Astrocyte (in vitro differentiated cells and primary cell): ENCODE measurements at regions not wholly inside any gene's neighbourhood (a gene's known extent, or its start where the extent isn't known, plus 50 kb on each side); places are given as distances from the start of the nearest gene placed in this dataset.
A peak's percentile ranks its signal among the peaks of the same experiment; 100 is the strongest.

ENCODE experiments used
- DNase-seq: peaks from one replicate; pipeline ENCODE4 v3.0.0-alpha.2; 2010; ENCODE audit warnings: low read depth
- FAIRE-seq: peaks from 2 replicates; lab custom pipeline; 2011; peaks lifted over from hg19 to GRCh38; lab: Jason Lieb, UNC
- H2AFZ ChIP-seq: 2 replicates; pipeline ENCODE4 v1.6.0; 2012; ENCODE audit warnings: low read depth, low read length, inconsistent platforms
- H3K27ac ChIP-seq: 2 replicates; pipeline ENCODE4 v1.5.1; 2011; ENCODE audit warnings: low read depth, low read length, inconsistent platforms
- H3K27me3 ChIP-seq: 2 replicates; pipeline ENCODE4 v1.6.0; 2011; ENCODE audit warnings: low read length, inconsistent platforms; ENCODE audit not compliant: insufficient read depth
- H3K36me3 ChIP-seq: 2 replicates; pipeline ENCODE4 v1.5.1; 2011; ENCODE audit warnings: low read length, inconsistent platforms; ENCODE audit not compliant: insufficient read depth
- H3K4me1 ChIP-seq: 2 replicates; pipeline ENCODE4 v1.5.1; 2011; ENCODE audit warnings: low read length, inconsistent platforms; ENCODE audit not compliant: insufficient read depth
- H3K4me2 ChIP-seq: 2 replicates; pipeline ENCODE4 v1.6.0; 2012; ENCODE audit warnings: low read length, inconsistent platforms
- H3K4me3 ChIP-seq: 2 replicates; pipeline ENCODE4 v1.5.1; 2011; ENCODE audit warnings: low read depth, mild to moderate bottlenecking, low read length, inconsistent platforms; ENCODE audit not compliant: insufficient read depth
- H3K79me2 ChIP-seq: 2 replicates; pipeline ENCODE4 v1.6.0; 2012; ENCODE audit warnings: mild to moderate bottlenecking, low read length, inconsistent platforms; ENCODE audit not compliant: insufficient read depth
- H3K9ac ChIP-seq: 2 replicates; pipeline ENCODE4 v1.6.0; 2012; ENCODE audit warnings: mild to moderate bottlenecking, low read length, inconsistent platforms
- H3K9me3 ChIP-seq: 2 replicates; pipeline ENCODE4 v1.5.1; 2012; ENCODE audit warnings: low read depth, mild to moderate bottlenecking, low read length, inconsistent platforms; ENCODE audit not compliant: insufficient read depth
- H4K20me1 ChIP-seq: 2 replicates; pipeline ENCODE4 v1.6.0; 2012; ENCODE audit warnings: low read length, inconsistent platforms; ENCODE audit not compliant: insufficient read depth
- H3K27ac Mint-ChIP-seq: one replicate; pipeline ENCODE4 v1.8.0; 2021; ENCODE audit warnings: mild to moderate bottlenecking, mixed read lengths; ENCODE audit not compliant: unreplicated experiment
- H3K27me3 Mint-ChIP-seq: one replicate; pipeline ENCODE4 v1.8.0; 2021; ENCODE audit warnings: low read depth, mixed read lengths; ENCODE audit not compliant: unreplicated experiment
- H3K36me3 Mint-ChIP-seq: one replicate; pipeline ENCODE4 v1.8.0; 2021; ENCODE audit warnings: low read depth, mixed read lengths; ENCODE audit not compliant: unreplicated experiment
- H3K4me1 Mint-ChIP-seq: one replicate; pipeline ENCODE4 v1.8.0; 2021; ENCODE audit warnings: low read depth, mixed read lengths; ENCODE audit not compliant: unreplicated experiment
- H3K4me3 Mint-ChIP-seq: one replicate; pipeline ENCODE4 v1.8.0; 2021; ENCODE audit warnings: mild to moderate bottlenecking, moderate library complexity, mixed read lengths; ENCODE audit not compliant: unreplicated experiment
- H3K9me3 Mint-ChIP-seq: one replicate; pipeline ENCODE4 v1.8.0; 2021; ENCODE audit warnings: mild to moderate bottlenecking, mixed read lengths; ENCODE audit not compliant: unreplicated experiment
- EZH2 ChIP-seq: IDR thresholded peaks from 2 replicates; pipeline ENCODE4 v1.6.1; 2012; ENCODE audit warnings: mild to moderate bottlenecking, low read length, inconsistent platforms; ENCODE audit not compliant: insufficient read depth
- TF ChIP-seq, protein P1 (sequence below): IDR thresholded peaks from 2 replicates; pipeline ENCODE4 v1.5.1; 2011; ENCODE audit warnings: low read depth, mild to moderate bottlenecking, inconsistent platforms, low read length, moderate library complexity; ENCODE audit not compliant: insufficient read depth

DNA sequence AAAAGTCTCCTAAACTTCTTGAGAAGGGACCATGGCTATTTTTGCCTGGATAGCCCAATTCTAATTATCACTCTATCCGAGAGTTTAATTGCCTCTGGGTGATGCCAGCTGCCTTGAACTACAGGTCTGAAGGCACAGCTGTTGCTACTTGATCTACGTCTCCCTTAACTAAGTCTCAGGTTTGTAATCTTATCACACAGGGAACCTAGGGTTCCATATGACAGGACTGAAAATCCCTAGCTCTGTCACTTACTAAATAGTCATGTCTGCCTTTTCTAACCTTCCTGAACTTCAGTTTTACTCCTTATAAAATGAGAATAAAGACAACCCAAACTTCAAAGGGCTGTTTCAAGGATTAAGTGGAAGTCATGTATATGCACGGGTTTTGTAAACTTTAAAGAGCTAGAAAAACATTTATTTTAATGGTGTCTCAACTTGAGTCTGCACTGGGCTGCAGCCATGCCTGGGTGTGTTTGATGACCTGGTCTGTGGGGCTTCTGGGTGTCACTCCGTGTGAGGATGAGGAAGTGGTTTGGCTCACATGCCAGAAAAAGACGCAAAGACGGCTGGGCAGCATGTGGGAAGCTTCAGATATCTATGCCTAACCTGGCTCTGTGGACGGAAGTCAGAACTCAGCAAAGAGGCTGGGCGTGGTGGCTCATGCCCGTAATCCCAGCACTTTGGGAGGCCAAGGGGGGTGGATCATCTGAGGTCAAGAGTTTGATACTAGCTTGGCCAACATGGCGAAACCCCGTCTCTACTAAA, 129.3 kb upstream of the SLC44A1 start:
- no peak for TF ChIP-seq EZH2
- TF ChIP-seq, protein P1, sequence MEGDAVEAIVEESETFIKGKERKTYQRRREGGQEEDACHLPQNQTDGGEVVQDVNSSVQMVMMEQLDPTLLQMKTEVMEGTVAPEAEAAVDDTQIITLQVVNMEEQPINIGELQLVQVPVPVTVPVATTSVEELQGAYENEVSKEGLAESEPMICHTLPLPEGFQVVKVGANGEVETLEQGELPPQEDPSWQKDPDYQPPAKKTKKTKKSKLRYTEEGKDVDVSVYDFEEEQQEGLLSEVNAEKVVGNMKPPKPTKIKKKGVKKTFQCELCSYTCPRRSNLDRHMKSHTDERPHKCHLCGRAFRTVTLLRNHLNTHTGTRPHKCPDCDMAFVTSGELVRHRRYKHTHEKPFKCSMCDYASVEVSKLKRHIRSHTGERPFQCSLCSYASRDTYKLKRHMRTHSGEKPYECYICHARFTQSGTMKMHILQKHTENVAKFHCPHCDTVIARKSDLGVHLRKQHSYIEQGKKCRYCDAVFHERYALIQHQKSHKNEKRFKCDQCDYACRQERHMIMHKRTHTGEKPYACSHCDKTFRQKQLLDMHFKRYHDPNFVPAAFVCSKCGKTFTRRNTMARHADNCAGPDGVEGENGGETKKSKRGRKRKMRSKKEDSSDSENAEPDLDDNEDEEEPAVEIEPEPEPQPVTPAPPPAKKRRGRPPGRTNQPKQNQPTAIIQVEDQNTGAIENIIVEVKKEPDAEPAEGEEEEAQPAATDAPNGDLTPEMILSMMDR: no peak
- no peaks in the 10 kb centered on the region for H3K27me3 ChIP-seq
- H3K9ac ChIP-seq: no peak overlapping the region
- H3K27ac Mint-ChIP-seq: no peak overlapping the region
- peaks cover 5% of the 10 kb centered on the region for H3K27me3 Mint-ChIP-seq
- no peak for FAIRE-seq
- H3K27ac ChIP-seq: no peak overlapping the region
- H3K4me2 ChIP-seq: peak overlapping the region; percentile 2
- peaks cover 12% of the 10 kb centered on the region for H3K4me1 Mint-ChIP-seq
- H3K9me3 ChIP-seq: no peaks in the 10 kb centered on the region
- H4K20me1 ChIP-seq: no peaks in the 10 kb centered on the region
- no peaks in the 10 kb centered on the region for H3K4me1 ChIP-seq
- peak overlapping the region; percentile 54 for H2AFZ ChIP-seq
- DNase-seq: peak; percentile 40
- no peaks in the 10 kb centered on the region for H3K9me3 Mint-ChIP-seq
- H3K4me3 Mint-ChIP-seq: no peak overlapping the region
- no peak overlapping the region for H3K4me3 ChIP-seq
- no peaks in the 10 kb centered on the region for H3K36me3 ChIP-seq
- H3K79me2 ChIP-seq: no peaks in the 10 kb centered on the region
- no peaks in the 10 kb centered on the region for H3K36me3 Mint-ChIP-seq

DNA sequence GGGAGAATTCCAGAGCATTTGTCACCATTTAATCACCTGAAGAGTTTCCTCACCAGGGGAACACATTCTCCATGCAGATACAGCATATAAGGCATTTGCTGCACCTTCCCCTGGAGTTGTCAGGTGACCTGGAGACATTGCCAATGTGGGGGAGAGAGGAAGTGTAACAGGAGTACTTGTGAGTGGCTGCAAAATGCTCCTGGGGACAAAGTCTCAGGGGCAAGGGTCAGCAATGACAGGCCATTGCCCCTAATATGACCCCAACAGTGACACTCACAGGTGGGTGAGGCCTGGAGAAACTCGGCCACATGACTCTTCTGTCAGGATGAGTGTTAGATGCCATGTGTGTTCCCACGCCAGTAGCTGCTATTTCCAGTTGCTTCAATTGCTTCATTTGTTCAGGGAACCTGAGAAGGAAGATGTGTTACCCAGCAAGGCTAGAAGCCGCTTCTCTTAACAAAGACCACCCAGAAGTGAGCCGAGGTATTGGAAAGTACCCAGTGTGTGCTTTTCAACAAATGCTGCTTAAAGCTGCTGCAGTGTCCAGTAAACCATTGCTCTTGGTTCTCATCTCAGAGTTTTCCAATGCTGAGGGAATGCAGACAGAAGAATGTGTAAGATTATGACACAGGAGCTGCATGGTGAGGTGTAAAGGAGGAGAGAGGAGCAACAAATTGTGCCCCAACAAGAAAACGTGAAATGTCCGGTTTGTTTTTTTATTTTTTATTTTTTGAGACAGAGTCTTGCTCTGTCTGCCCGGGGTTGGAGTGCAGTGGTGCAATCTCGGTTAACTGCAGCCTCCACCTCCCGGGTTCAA, 128.2 kb upstream of the SLC44A1 start:
- DNase-seq (no peak), FAIRE-seq (no peak)
- no peaks in the 10 kb centered on the region for H3K36me3 ChIP-seq
- H3K27me3 Mint-ChIP-seq: peaks cover 5% of the 10 kb centered on the region
- no peaks in the 10 kb centered on the region for H3K36me3 Mint-ChIP-seq
- no peaks in the 10 kb centered on the region for H3K79me2 ChIP-seq
- H3K27ac Mint-ChIP-seq: no peak overlapping the region
- TF ChIP-seq, protein P1: no peak
- no peak for TF ChIP-seq EZH2
- H4K20me1 ChIP-seq: no peaks in the 10 kb centered on the region
- peaks cover 12% of the 10 kb centered on the region for H3K4me1 Mint-ChIP-seq
- no peak overlapping the region for H3K4me3 ChIP-seq
- H3K9me3 ChIP-seq: no peaks in the 10 kb centered on the region
- no peak overlapping the region for H3K4me3 Mint-ChIP-seq
- H3K9ac ChIP-seq: no peak overlapping the region
- no peak overlapping the region for H3K4me2 ChIP-seq
- no peaks in the 10 kb centered on the region for H3K9me3 Mint-ChIP-seq
- H3K27ac ChIP-seq: no peak overlapping the region
- H2AFZ ChIP-seq: no peak overlapping the region
- H3K4me1 ChIP-seq: no peaks in the 10 kb centered on the region
- H3K27me3 ChIP-seq: no peaks in the 10 kb centered on the region
